CD14-positive monocyte (primary cell): ENCODE measurements at regions not wholly inside any gene's neighbourhood (a gene's known extent, or its start where the extent isn't known, plus 50 kb on each side); places are given as distances from the start of the nearest gene placed in this dataset.

Experiments used
- DNase-seq, 3 donors: peaks; one replicate each; pipeline ENCODE4 v3.0.0-alpha.2; 2011 to 2022
- H2AFZ ChIP-seq: 2 replicates; pipeline ENCODE4 v1.6.0; 2012; ENCODE audit warnings: mild to moderate bottlenecking, low read depth, low read length, inconsistent platforms; ENCODE audit not compliant: insufficient read depth, poor library complexity, severe bottlenecking
- H3K27ac ChIP-seq, 2 donors: 1 replicate in 1 of 2; 2 replicates in 1 of 2; pipeline ENCODE4 v1.5.1; 2012 to 2013; ENCODE audit warnings: low read length in 2 of 2, control low read depth in 1 of 2, inconsistent platforms in 1 of 2, low read depth in 1 of 2, mild to moderate bottlenecking in 1 of 2
- H3K27me3 ChIP-seq, 2 donors: one replicate each; pipeline versions ENCODE4 v1.6.0 to v1.6.1; 2011 to 2013; ENCODE audit warnings: low read length in 2 of 2; ENCODE audit not compliant: control insufficient read depth in 2 of 2, insufficient read depth in 2 of 2
- H3K36me3 ChIP-seq, 2 donors: replicated peaks in 1 of 2; 1 replicate in 1 of 2; 2 replicates in 1 of 2; pipeline versions ENCODE4 v1.5.1 to v1.6.1; 2012 to 2013; ENCODE audit warnings: low read length in 2 of 2, control low read depth in 1 of 2, inconsistent platforms in 1 of 2, mild to moderate bottlenecking in 1 of 2; ENCODE audit not compliant: insufficient read depth in 2 of 2, control insufficient read depth in 1 of 2
- H3K4me1 ChIP-seq, 2 donors: 1 replicate in 1 of 2; 2 replicates in 1 of 2; pipeline versions ENCODE4 v1.5.1 to v1.6.1; 2012 to 2013; ENCODE audit warnings: low read length in 2 of 2, control low read depth in 1 of 2, inconsistent platforms in 1 of 2, mild to moderate bottlenecking in 1 of 2, moderate library complexity in 1 of 2; ENCODE audit not compliant: insufficient read depth in 2 of 2, control insufficient read depth in 1 of 2
- H3K4me2 ChIP-seq: replicated peaks from 2 replicates; pipeline ENCODE3; 2012; ENCODE audit warnings: low read length, moderate library complexity, mild to moderate bottlenecking; ENCODE audit not compliant: poor library complexity, severe bottlenecking; ENCODE audit errors: extremely low read depth
- H3K4me3 ChIP-seq, 3 experiments: fragments of 200-600 bp in 1 of 3; sonication (generic) in 1 of 3; replicated peaks in 1 of 3; 1 replicate in 2 of 3; 2 replicates in 1 of 3; pipeline ENCODE4 v1.5.1; 2011 to 2013; ENCODE audit warnings: low read length in 3 of 3, mild to moderate bottlenecking in 3 of 3, control low read depth in 2 of 3, low read depth in 2 of 3, inconsistent platforms in 1 of 3, moderate library complexity in 1 of 3
- H3K79me2 ChIP-seq: 2 replicates; pipeline ENCODE4 v1.6.0; 2012; ENCODE audit warnings: mild to moderate bottlenecking, control low read depth, inconsistent platforms, low read length, moderate library complexity; ENCODE audit not compliant: insufficient read depth
- H3K9ac ChIP-seq: 2 replicates; pipeline ENCODE4 v1.6.0; 2017; ENCODE audit warnings: low read length, mild to moderate bottlenecking; ENCODE audit not compliant: insufficient read depth, poor library complexity, severe bottlenecking
- H3K9me3 ChIP-seq, 2 donors: replicated peaks in 1 of 2; 1 replicate in 1 of 2; 2 replicates in 1 of 2; pipeline versions ENCODE4 v1.5.1 to v1.6.1; 2012 to 2013; ENCODE audit warnings: low read length in 2 of 2, control low read depth in 1 of 2; ENCODE audit not compliant: control insufficient read depth in 1 of 2, insufficient read depth in 1 of 2
- H4K20me1 ChIP-seq: 2 replicates; pipeline ENCODE4 v1.6.0; 2012; ENCODE audit warnings: mild to moderate bottlenecking, low read length, control low read depth, moderate library complexity; ENCODE audit not compliant: insufficient read depth
- H3K27ac Mint-ChIP-seq, 7 donors: one replicate each; pipeline ENCODE4 v1.8.0; 2020; ENCODE audit warnings: mild to moderate bottlenecking in 7 of 7, mixed read lengths in 7 of 7, moderate library complexity in 6 of 7, inconsistent platforms in 2 of 7
- H3K27me3 Mint-ChIP-seq, 3 donors: one replicate each; pipeline ENCODE4 v1.8.0; 2021 to 2022; ENCODE audit warnings: low read depth in 3 of 3, mild to moderate bottlenecking in 3 of 3, mixed read lengths in 3 of 3, moderate library complexity in 3 of 3, inconsistent platforms in 1 of 3
- H3K36me3 Mint-ChIP-seq, 2 donors: one replicate each; pipeline ENCODE4 v1.8.0; 2020; ENCODE audit warnings: mixed read lengths in 2 of 2, inconsistent platforms in 1 of 2, mild to moderate bottlenecking in 1 of 2
- H3K4me1 Mint-ChIP-seq: one replicate; pipeline ENCODE4 v1.8.0; 2020; ENCODE audit warnings: mild to moderate bottlenecking, mixed read lengths
- H3K4me3 Mint-ChIP-seq, 2 donors: one replicate each; pipeline ENCODE4 v1.8.0; 2020; ENCODE audit warnings: mild to moderate bottlenecking in 2 of 2, mixed read lengths in 2 of 2, moderate library complexity in 1 of 2
- H3K9me3 Mint-ChIP-seq, 7 donors: one replicate each; pipeline ENCODE4 v1.8.0; 2020 to 2022; ENCODE audit warnings: mixed read lengths in 7 of 7, mild to moderate bottlenecking in 6 of 7, moderate library complexity in 6 of 7, inconsistent platforms in 2 of 7
- WGBS: methylation state at CpG from one replicate; pipeline ENCODE4 v1.1.5; 2013; ENCODE audit warnings: missing lambda C conversion rate; ENCODE audit not compliant: insufficient coverage; 5-methylcytosine and 5-hydroxymethylcytosine counted together
- intact Hi-C, 2 donors: fragments of 100-400 bp; cut with micrococcal nuclease; formaldehyde crosslinking; loops; one replicate each; pipeline versions ENCODE4 v1.15.0 to v1.15.1; 2023
- TF ChIP-seq, protein P1 (sequence below): fragments of 200-600 bp; IDR thresholded peaks from one replicate; pipeline ENCODE4 v1.8.0; 2022; ENCODE audit warnings: antibody characterized with exemption, mild to moderate bottlenecking

DNA sequence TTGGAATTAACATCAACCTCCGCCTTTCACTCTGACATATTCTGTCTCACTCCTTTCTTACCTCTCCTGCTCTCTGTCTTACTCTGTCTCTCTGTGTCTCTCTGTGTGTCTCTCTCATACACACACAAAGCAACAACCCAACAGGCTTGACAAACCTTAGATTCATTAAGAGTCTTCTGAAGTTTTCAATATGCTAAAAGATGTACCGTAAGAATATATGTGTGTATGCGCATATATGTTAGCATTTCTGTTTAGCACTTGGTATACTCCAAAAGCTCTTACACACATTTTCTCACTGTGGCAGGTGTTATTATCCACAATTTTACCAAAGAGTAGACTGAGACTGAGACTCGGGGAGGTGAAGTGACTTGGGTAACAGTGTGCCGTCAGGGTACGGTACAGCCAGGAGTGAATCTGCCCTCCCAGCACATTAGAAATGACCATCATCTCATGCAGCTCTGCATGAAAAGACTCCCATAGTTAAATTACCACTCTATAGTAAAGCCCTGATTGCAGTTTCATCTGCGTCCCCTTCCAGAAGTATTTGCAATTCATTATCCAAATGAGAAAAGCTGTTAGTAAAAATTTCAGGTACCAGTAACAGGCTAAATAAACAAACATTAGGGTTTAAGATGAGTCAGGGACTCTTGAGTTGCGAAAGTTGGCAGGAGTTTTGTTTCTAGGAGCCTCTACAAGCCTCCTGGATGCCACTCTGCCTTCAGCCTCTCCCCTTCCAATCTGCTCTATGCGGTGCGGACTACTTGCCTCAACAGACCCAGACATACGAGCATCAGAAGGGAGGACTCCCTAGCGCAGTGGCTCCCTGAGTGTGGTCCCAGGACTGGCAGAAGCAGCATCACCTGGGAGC is 195.2 kb upstream of the TMEM45B start:
- DNase-seq = no peak
- Histone ChIP-seq H3K4me1 (no peaks in the 10 kb centered on the region), H2AFZ (no peak overlapping the region), H3K36me3 (no peaks in the 10 kb centered on the region), H3K9me3 (no peaks in the 10 kb centered on the region), H3K4me3 (no peak overlapping the region), H3K27me3 (no peaks in the 10 kb centered on the region), H3K27ac (no peak overlapping the region), H3K4me2 (no peak overlapping the region), H4K20me1 (no peaks in the 10 kb centered on the region), H3K79me2 (no peaks in the 10 kb centered on the region), H3K9ac (no peak overlapping the region)
- Mint-ChIP-seq H3K27ac (no peak overlapping the region), H3K27me3 (peaks cover 2 to 16% (median 7%) of the 10 kb centered on the region in 3 donors), H3K9me3 (peaks cover 0 to 7% (median 0%) of the 10 kb centered on the region in 7 donors), H3K4me1 (no peaks in the 10 kb centered on the region), H3K4me3 (no peak overlapping the region), H3K36me3 (no peaks in the 10 kb centered on the region)
- intact Hi-C loops = no loop called here
- WGBS = 92% methylated on average over 6 of the region's 12 CpGs
- TF ChIP-seq, protein P1, sequence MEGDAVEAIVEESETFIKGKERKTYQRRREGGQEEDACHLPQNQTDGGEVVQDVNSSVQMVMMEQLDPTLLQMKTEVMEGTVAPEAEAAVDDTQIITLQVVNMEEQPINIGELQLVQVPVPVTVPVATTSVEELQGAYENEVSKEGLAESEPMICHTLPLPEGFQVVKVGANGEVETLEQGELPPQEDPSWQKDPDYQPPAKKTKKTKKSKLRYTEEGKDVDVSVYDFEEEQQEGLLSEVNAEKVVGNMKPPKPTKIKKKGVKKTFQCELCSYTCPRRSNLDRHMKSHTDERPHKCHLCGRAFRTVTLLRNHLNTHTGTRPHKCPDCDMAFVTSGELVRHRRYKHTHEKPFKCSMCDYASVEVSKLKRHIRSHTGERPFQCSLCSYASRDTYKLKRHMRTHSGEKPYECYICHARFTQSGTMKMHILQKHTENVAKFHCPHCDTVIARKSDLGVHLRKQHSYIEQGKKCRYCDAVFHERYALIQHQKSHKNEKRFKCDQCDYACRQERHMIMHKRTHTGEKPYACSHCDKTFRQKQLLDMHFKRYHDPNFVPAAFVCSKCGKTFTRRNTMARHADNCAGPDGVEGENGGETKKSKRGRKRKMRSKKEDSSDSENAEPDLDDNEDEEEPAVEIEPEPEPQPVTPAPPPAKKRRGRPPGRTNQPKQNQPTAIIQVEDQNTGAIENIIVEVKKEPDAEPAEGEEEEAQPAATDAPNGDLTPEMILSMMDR = no peak

DNA sequence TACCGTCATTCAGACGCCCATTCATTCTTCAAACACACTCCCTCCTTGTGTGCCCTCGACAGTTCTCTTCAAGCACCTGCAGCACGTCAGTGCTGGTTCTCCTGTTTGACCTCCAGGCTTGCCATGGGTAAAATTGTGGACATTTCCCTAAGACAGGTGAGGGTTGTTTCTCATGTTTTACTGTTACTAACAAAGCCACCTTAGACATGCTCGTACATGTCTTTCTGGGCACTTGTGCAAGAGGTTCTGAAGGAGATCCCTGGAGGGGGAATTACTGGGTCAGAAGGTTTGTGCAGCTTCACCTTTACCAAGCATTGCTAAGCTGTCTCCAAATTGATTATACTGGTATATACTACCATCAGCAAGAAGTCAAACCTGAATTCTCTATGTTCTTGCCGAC is 189.7 kb upstream of the TMEM45B start:
- intact Hi-C loops = no loop called here
- TF ChIP-seq, protein P1 = no peak
- Histone ChIP-seq H3K4me1 (no peaks in the 10 kb centered on the region), H3K36me3 (no peaks in the 10 kb centered on the region), H4K20me1 (no peaks in the 10 kb centered on the region), H3K9ac (no peak overlapping the region), H3K79me2 (no peaks in the 10 kb centered on the region), H3K4me3 (no peak overlapping the region), H3K27ac (no peak overlapping the region), H2AFZ (no peak overlapping the region), H3K4me2 (no peak overlapping the region), H3K9me3 (no peaks in the 10 kb centered on the region), H3K27me3 (no peaks in the 10 kb centered on the region)
- DNase-seq = no peak
- H3K27me3 Mint-ChIP-seq = peaks cover 2 to 3% (median 2%) of the 10 kb centered on the region in 3 donors
- no peaks in the 10 kb centered on the region for H3K36me3 Mint-ChIP-seq
- 87% methylated on average over 2 of the region's 6 CpGs for WGBS
- H3K27ac Mint-ChIP-seq = no peak overlapping the region
- H3K9me3 Mint-ChIP-seq = peaks cover 0 to 5% (median 2%) of the 10 kb centered on the region in 7 donors
- no peaks in the 10 kb centered on the region for H3K4me1 Mint-ChIP-seq
- H3K4me3 Mint-ChIP-seq = no peak overlapping the region
